Transverse colon (tissue), 4 donors: ENCODE measurements at regions not wholly inside any gene's neighbourhood (a gene's known extent, or its start where the extent isn't known, plus 50 kb on each side); places are given as distances from the start of the nearest gene placed in this dataset.

Experiments used
- DNase-seq: peaks from one replicate; pipeline ENCODE4 v3.0.0-alpha.2; 2019
- H3K27ac ChIP-seq, 4 donors: fragments of 200-600 bp; sonication (generic); 2 replicates each; pipeline ENCODE4 v1.5.1; 2016 to 2018; ENCODE audit warnings: inconsistent platforms in 4 of 4
- H3K27me3 ChIP-seq: fragments of 200-600 bp; sonication (generic); 2 replicates; pipeline ENCODE4 v1.5.1; 2017; ENCODE audit warnings: inconsistent platforms
- H3K36me3 ChIP-seq, 4 donors: fragments of 200-600 bp; sonication (generic); 2 replicates each; pipeline ENCODE4 v1.5.1; 2017 to 2019; ENCODE audit warnings: inconsistent platforms in 4 of 4
- H3K4me1 ChIP-seq, 4 donors: fragments of 200-600 bp; sonication (generic); 2 replicates each; pipeline ENCODE4 v1.5.1; 2017 to 2020; ENCODE audit warnings: inconsistent platforms in 4 of 4
- H3K4me3 ChIP-seq, 4 donors: fragments of 200-600 bp; sonication (generic); 1 replicate in 1 of 4; 2 replicates in 3 of 4; pipeline versions ENCODE4 v1.5.1 to v1.6.1; 2017 to 2019; ENCODE audit warnings: inconsistent platforms in 4 of 4
- H3K9me3 ChIP-seq, 2 donors: fragments of 200-600 bp; sonication (generic); 2 replicates each; pipeline ENCODE4 v1.5.1; 2017 to 2019; ENCODE audit warnings: inconsistent platforms in 2 of 2
- EP300 ChIP-seq: sonication (generic); formaldehyde crosslinking; IDR thresholded peaks from one replicate; pipeline ENCODE4 v1.6.1; 2017; ENCODE audit warnings: antibody characterized with exemption, low read depth
- POLR2A ChIP-seq: fragments of 450-650 bp; IDR thresholded peaks from one replicate; pipeline ENCODE4 v1.6.1; 2016; ENCODE audit warnings: antibody characterized with exemption, mild to moderate bottlenecking, moderate library complexity
- POLR2AphosphoS5 ChIP-seq, 3 donors: sonication (generic); formaldehyde crosslinking; IDR thresholded peaks; one replicate each; pipeline ENCODE4 v1.6.1; 2016; ENCODE audit warnings: antibody characterized with exemption in 3 of 3
- WGBS, 2 donors: methylation state at CpG; one replicate each; pipeline ENCODE4 v1.1.5; 2018; ENCODE audit warnings: low coverage in 1 of 2; 5-methylcytosine and 5-hydroxymethylcytosine counted together
- in situ Hi-C, 4 donors: fragments of 200-750 bp; cut with MboI; loops; one replicate each; pipeline versions ENCODE4 v1.15.0 to v1.15.1; 2017; ENCODE audit warnings: low sequenced_read_pairs in 3 of 4, low pct_ligation_motif_present in 1 of 4, low pct_unique_long_range_greater_than_20kb in 1 of 4
- intact Hi-C: fragments of 100-400 bp; cut with DNase I; formaldehyde crosslinking; loops from one replicate; pipeline ENCODE4 v1.15.1; 2023; ENCODE audit warnings: low total_unique reads
- TF ChIP-seq, protein P1 (sequence below), 5 experiments: fragments of 200-600 bp in 3 of 5; fragments of 450-650 bp in 2 of 5; sonication (generic) in 3 of 5; IDR thresholded peaks; 1 replicate in 2 of 5; 2 replicates in 3 of 5; pipeline ENCODE4 v1.5.1; 2016 to 2017; ENCODE audit warnings: antibody characterized with exemption in 5 of 5, inconsistent platforms in 3 of 5, mild to moderate bottlenecking in 2 of 5, moderate library complexity in 1 of 5

DNA sequence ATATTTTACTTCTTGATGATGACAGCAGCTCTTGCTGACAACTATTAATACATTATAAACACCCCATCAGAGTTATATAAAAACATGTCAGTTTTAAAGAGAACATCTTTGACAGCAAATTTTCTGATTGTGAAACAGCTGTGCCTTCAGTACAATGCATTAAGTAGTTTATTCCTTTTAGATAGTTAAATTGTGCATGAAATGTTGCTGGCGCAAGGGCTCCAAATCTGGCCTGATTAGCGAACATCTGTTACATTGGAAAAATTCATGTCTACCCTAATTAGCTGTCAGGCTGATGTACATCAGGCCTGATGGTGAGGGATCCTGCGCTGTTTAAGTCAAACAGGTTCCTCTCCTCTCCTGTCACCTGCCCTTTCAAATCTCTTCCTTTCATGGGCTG lies 171.9 kb upstream of the SP8 start:
- no peak for DNase-seq
- in situ Hi-C loops, result no loop called here
- no peak overlapping the region for H3K4me3 ChIP-seq
- intact Hi-C loops, result no loop called here
- H3K4me1 ChIP-seq, result peaks cover 0 to 8% (median 0%) of the 10 kb centered on the region in 4 donors
- 80 to 82% methylated on average over 3 of the region's 3 CpGs for WGBS, 2 donors
- no peaks in the 10 kb centered on the region for H3K36me3 ChIP-seq
- no peaks in the 10 kb centered on the region for H3K27me3 ChIP-seq
- no peak overlapping the region for H3K27ac ChIP-seq
- H3K9me3 ChIP-seq, result no peaks in the 10 kb centered on the region
- TF ChIP-seq, protein P1, sequence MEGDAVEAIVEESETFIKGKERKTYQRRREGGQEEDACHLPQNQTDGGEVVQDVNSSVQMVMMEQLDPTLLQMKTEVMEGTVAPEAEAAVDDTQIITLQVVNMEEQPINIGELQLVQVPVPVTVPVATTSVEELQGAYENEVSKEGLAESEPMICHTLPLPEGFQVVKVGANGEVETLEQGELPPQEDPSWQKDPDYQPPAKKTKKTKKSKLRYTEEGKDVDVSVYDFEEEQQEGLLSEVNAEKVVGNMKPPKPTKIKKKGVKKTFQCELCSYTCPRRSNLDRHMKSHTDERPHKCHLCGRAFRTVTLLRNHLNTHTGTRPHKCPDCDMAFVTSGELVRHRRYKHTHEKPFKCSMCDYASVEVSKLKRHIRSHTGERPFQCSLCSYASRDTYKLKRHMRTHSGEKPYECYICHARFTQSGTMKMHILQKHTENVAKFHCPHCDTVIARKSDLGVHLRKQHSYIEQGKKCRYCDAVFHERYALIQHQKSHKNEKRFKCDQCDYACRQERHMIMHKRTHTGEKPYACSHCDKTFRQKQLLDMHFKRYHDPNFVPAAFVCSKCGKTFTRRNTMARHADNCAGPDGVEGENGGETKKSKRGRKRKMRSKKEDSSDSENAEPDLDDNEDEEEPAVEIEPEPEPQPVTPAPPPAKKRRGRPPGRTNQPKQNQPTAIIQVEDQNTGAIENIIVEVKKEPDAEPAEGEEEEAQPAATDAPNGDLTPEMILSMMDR (IDR thresholded peaks at IDR 0.05), result no peak
- no peak for TF ChIP-seq POLR2AphosphoS5 (IDR thresholded peaks at IDR 0.05)
- TF ChIP-seq EP300, result no peak
- TF ChIP-seq POLR2A, result no peak

DNA sequence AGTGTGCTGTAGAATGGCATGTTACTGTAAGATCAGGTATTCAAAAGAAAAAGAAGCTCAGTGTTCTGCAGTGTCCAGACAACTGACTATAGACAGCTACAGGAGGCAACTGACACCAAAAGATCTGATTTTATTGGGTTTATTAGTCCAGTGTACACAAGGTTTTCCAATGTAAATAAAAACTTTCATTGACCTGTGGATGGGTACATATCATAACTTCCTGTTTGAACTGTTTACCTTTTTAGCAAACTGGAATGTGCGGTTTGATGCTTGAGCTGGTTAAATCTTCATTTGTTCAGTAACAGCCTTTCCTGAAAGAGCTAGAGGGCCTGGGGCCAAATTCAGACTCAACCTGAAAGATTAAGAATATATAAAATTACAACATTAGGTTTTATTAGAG lies 172.6 kb upstream of the SP8 start:
- DNase-seq, result no peak
- Histone ChIP-seq H3K4me1 (peaks cover 0 to 8% (median 0%) of the 10 kb centered on the region in 4 donors), H3K27me3 (no peaks in the 10 kb centered on the region), H3K36me3 (no peaks in the 10 kb centered on the region), H3K27ac (no peak overlapping the region), H3K9me3 (no peaks in the 10 kb centered on the region), H3K4me3 (no peak overlapping the region)
- in situ Hi-C loops (no loop called here), intact Hi-C loops (no loop called here)
- 38 to 59% methylated on average over 1 of the region's 1 CpG for WGBS, 2 donors
- no peak for TF ChIP-seq EP300
- no peak for TF ChIP-seq POLR2A
- TF ChIP-seq, protein P1 (IDR thresholded peaks at IDR 0.05), result no peak
- no peak for TF ChIP-seq POLR2AphosphoS5 (IDR thresholded peaks at IDR 0.05)

DNA sequence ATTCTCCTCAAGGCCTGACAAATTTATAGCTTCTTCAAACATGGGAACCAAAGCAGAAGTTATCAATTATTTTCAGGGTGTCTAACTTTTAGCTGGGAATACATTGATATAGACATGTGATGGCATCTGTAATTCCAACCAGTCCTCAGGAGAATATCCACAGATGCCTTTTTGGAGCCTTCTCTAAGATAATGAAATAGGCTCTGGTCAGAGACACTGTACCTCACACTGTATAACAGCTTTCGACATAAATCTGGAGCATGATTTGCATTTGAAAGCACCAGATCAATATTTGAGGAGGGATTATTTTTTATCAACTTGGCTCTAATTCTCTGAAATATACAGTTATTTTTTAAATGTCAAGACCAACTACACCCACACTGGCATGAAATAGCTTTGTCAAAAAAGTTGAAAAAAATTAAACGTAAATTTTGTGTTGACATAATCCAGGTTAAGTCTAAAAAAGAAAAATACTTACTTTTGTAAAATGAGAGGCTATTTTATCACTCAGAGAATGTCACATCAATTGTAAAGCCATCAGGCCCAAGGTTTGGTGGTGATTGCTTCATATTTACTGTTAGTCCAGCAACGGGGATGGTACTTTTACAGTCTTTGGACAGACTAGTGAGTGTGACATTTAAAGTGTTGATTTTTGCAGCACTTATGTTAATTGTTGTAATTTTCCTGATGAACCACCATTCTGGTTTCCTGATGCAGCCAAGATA lies 177.0 kb upstream of the SP8 start:
- no peak overlapping the region for H3K27ac ChIP-seq
- no peak overlapping the region for H3K4me3 ChIP-seq
- peaks cover 0 to 8% (median 0%) of the 10 kb centered on the region in 4 donors for H3K4me1 ChIP-seq
- in situ Hi-C loops, result no loop called here
- no peak for DNase-seq
- H3K9me3 ChIP-seq, result no peaks in the 10 kb centered on the region
- intact Hi-C loops, result no loop called here
- 80% methylated on average over 3 of the region's 3 CpGs for WGBS, 2 donors
- H3K36me3 ChIP-seq, result no peaks in the 10 kb centered on the region
- no peaks in the 10 kb centered on the region for H3K27me3 ChIP-seq
- TF ChIP-seq POLR2A, result no peak
- TF ChIP-seq, protein P1 (IDR thresholded peaks at IDR 0.05), result no peak
- TF ChIP-seq EP300, result no peak
- TF ChIP-seq POLR2AphosphoS5 (IDR thresholded peaks at IDR 0.05), result no peak

DNA sequence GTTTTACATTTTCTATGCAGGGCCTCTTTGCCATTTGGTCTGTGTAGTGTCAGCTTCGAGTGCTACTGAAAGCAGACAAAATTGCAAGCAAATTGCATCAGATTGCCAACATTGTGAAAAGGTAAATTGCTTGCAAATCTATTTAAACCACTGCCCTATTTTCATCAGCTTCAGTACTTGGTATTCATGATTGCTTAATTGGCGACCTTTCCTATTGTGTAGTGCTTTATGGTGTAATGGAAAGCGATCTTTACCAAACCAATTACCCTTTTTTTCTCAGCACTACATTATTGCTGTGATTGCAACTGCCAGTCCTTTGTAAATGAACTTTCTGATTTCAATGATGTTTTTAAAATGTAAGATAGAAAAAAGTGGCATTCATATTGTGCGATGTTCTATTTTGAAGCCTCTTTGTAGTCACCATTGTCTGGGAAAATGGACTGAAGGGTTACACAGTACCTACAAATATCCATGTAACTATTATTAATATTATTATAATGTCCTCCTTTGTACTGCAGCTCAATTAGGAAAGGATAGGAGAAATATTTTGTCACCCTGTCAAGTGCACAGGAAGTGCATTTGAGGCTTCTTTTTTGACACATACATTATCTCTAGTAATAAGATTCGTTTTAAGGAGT lies 177.7 kb upstream of the SP8 start:
- H3K4me1 ChIP-seq, result peaks cover 0 to 5% (median 0%) of the 10 kb centered on the region in 4 donors
- H3K9me3 ChIP-seq, result no peaks in the 10 kb centered on the region
- in situ Hi-C loops (no loop called here), intact Hi-C loops (no loop called here)
- 77 to 79% methylated on average over 5 of the region's 5 CpGs for WGBS, 2 donors
- H3K27ac ChIP-seq, result no peak overlapping the region
- no peak for DNase-seq
- no peaks in the 10 kb centered on the region for H3K36me3 ChIP-seq
- H3K27me3 ChIP-seq, result no peaks in the 10 kb centered on the region
- no peak overlapping the region for H3K4me3 ChIP-seq
- TF ChIP-seq, protein P1 (IDR thresholded peaks at IDR 0.05), result no peak
- TF ChIP-seq POLR2A (no peak), EP300 (no peak), POLR2AphosphoS5 (IDR thresholded peaks at IDR 0.05) (no peak)
